Mucosa of stomach (tissue), 1 donor: ENCODE measurements at regions not wholly inside any gene's neighbourhood (a gene's known extent, or its start where the extent isn't known, plus 50 kb on each side); places are given as distances from the start of the nearest gene placed in this dataset.

ENCODE experiments used
- H3K27me3 ChIP-seq: one replicate; pipeline ENCODE4 v1.7.0; 2013; ENCODE audit warnings: mild to moderate bottlenecking, low read length; ENCODE audit not compliant: control insufficient read depth, insufficient read depth
- H3K36me3 ChIP-seq: one replicate; pipeline ENCODE4 v1.7.0; 2013; ENCODE audit warnings: low read length; ENCODE audit not compliant: control insufficient read depth, insufficient read depth
- H3K4me1 ChIP-seq: one replicate; pipeline ENCODE4 v1.7.0; 2013; ENCODE audit warnings: mild to moderate bottlenecking, low read length; ENCODE audit not compliant: control insufficient read depth, insufficient read depth
- H3K4me3 ChIP-seq: one replicate; pipeline ENCODE4 v1.7.0; 2013; ENCODE audit warnings: low read length
- H3K9ac ChIP-seq: one replicate; pipeline ENCODE4 v1.7.0; 2013; ENCODE audit warnings: mild to moderate bottlenecking, low read length, moderate library complexity
- H3K9me3 ChIP-seq: one replicate; pipeline ENCODE4 v1.7.0; 2013; ENCODE audit warnings: mild to moderate bottlenecking, low read length, moderate library complexity; ENCODE audit not compliant: control insufficient read depth
- donor health status: Pancreatic carcinoma.

GRCh38 chr16:54690710-54691109, 240.0 kb upstream of the IRX5 start:
- no peaks in the 10 kb centered on the region for H3K27me3 ChIP-seq
- H3K9ac ChIP-seq, result no peak overlapping the region
- no peaks in the 10 kb centered on the region for H3K9me3 ChIP-seq
- H3K4me1 ChIP-seq, result no peaks in the 10 kb centered on the region
- H3K4me3 ChIP-seq, result no peak overlapping the region
- H3K36me3 ChIP-seq, result no peaks in the 10 kb centered on the region

- no peaks in the 10 kb centered on the region for H3K27me3 ChIP-seq
- no peak overlapping the region for H3K9ac ChIP-seq
- H3K36me3 ChIP-seq, result no peaks in the 10 kb centered on the region
- H3K9me3 ChIP-seq, result no peaks in the 10 kb centered on the region
- no peaks in the 10 kb centered on the region for H3K4me1 ChIP-seq
- H3K4me3 ChIP-seq, result no peak overlapping the region
Measured at GRCh38 chr16:54690306-54690705, 240.4 kb upstream of the IRX5 start.

GRCh38 chr16:54689072-54689865, 241.4 kb upstream of the IRX5 start:
- no peaks in the 10 kb centered on the region for H3K27me3 ChIP-seq
- no peak overlapping the region for H3K9ac ChIP-seq
- no peaks in the 10 kb centered on the region for H3K4me1 ChIP-seq
- no peak overlapping the region for H3K4me3 ChIP-seq
- no peaks in the 10 kb centered on the region for H3K9me3 ChIP-seq
- H3K36me3 ChIP-seq, result no peaks in the 10 kb centered on the region

- Histone ChIP-seq H3K4me3 (no peak overlapping the region), H3K36me3 (no peaks in the 10 kb centered on the region), H3K9ac (no peak overlapping the region), H3K4me1 (no peaks in the 10 kb centered on the region), H3K9me3 (no peaks in the 10 kb centered on the region), H3K27me3 (no peaks in the 10 kb centered on the region)
Measured at GRCh38 chr16:54688339-54688738, 242.3 kb upstream of the IRX5 start.

GRCh38 chr16:54687043-54687899, 243.4 kb upstream of the IRX5 start:
- Histone ChIP-seq H3K9me3 (no peaks in the 10 kb centered on the region), H3K4me3 (no peak overlapping the region), H3K27me3 (no peaks in the 10 kb centered on the region), H3K4me1 (no peaks in the 10 kb centered on the region), H3K36me3 (no peaks in the 10 kb centered on the region), H3K9ac (no peak overlapping the region)

- Histone ChIP-seq H3K4me3 (no peak overlapping the region), H3K27me3 (no peaks in the 10 kb centered on the region), H3K4me1 (no peaks in the 10 kb centered on the region), H3K36me3 (no peaks in the 10 kb centered on the region), H3K9ac (no peak overlapping the region), H3K9me3 (no peaks in the 10 kb centered on the region)
Measured at GRCh38 chr16:54685682-54686081, 245.0 kb upstream of the IRX5 start.

GRCh38 chr16:54679531-54679930, 251.1 kb upstream of the IRX5 start:
- no peak overlapping the region for H3K4me3 ChIP-seq
- no peaks in the 10 kb centered on the region for H3K9me3 ChIP-seq
- H3K27me3 ChIP-seq, result no peaks in the 10 kb centered on the region
- no peaks in the 10 kb centered on the region for H3K4me1 ChIP-seq
- H3K36me3 ChIP-seq, result no peaks in the 10 kb centered on the region
- no peak overlapping the region for H3K9ac ChIP-seq

GRCh38 chr16:54677308-54677950, 253.2 kb upstream of the IRX5 start:
- H3K4me3 ChIP-seq, result no peak overlapping the region
- H3K9me3 ChIP-seq, result no peaks in the 10 kb centered on the region
- peaks cover 5% of the 10 kb centered on the region for H3K4me1 ChIP-seq
- no peak overlapping the region for H3K9ac ChIP-seq
- H3K27me3 ChIP-seq, result no peaks in the 10 kb centered on the region
- no peaks in the 10 kb centered on the region for H3K36me3 ChIP-seq

GRCh38 chr16:54673313-54673712, 257.4 kb upstream of the IRX5 start:
- Histone ChIP-seq H3K36me3 (no peaks in the 10 kb centered on the region), H3K4me3 (no peak overlapping the region), H3K27me3 (no peaks in the 10 kb centered on the region), H3K9ac (no peak overlapping the region), H3K4me1 (peaks cover 5% of the 10 kb centered on the region), H3K9me3 (no peaks in the 10 kb centered on the region)

GRCh38 chr16:54672500-54672899, 258.2 kb upstream of the IRX5 start:
- Histone ChIP-seq H3K36me3 (no peaks in the 10 kb centered on the region), H3K9me3 (no peaks in the 10 kb centered on the region), H3K27me3 (no peaks in the 10 kb centered on the region), H3K4me3 (no peak overlapping the region), H3K4me1 (peaks cover 5% of the 10 kb centered on the region), H3K9ac (no peak overlapping the region)

- Histone ChIP-seq H3K27me3 (peaks cover 4% of the 10 kb centered on the region), H3K4me1 (peaks cover 27% of the 10 kb centered on the region), H3K9ac (no peak overlapping the region), H3K36me3 (no peaks in the 10 kb centered on the region), H3K4me3 (peak overlapping the region; percentile 21), H3K9me3 (no peaks in the 10 kb centered on the region)
Measured at GRCh38 chr16:54657709-54658102, 273.0 kb upstream of the IRX5 start.
